Body of pancreas (tissue), 4 donors: ENCODE measurements at regions not wholly inside any gene's neighbourhood (a gene's known extent, or its start where the extent isn't known, plus 50 kb on each side); places are given as distances from the start of the nearest gene placed in this dataset.

Experiments
- POLR2A ChIP-seq, 3 donors: fragments of 450-650 bp; IDR thresholded peaks; one replicate each; pipeline ENCODE4 v1.6.1; 2016; ENCODE audit warnings: antibody characterized with exemption in 3 of 3, mild to moderate bottlenecking in 2 of 3
- TF ChIP-seq, protein P1 (sequence below), 7 experiments: fragments of 450-650 bp in 4 of 7; fragments of 200-600 bp in 3 of 7; sonication (generic) in 3 of 7; IDR thresholded peaks; one replicate each; pipeline ENCODE4 v1.5.1; 2016 to 2019; ENCODE audit warnings: antibody characterized with exemption in 7 of 7

GRCh38 chr11:104630352-104630751 is 267.9 kb downstream of the CASP12 start:
- no peak for TF ChIP-seq POLR2A (IDR thresholded peaks at IDR 0.05)
- TF ChIP-seq, protein P1, sequence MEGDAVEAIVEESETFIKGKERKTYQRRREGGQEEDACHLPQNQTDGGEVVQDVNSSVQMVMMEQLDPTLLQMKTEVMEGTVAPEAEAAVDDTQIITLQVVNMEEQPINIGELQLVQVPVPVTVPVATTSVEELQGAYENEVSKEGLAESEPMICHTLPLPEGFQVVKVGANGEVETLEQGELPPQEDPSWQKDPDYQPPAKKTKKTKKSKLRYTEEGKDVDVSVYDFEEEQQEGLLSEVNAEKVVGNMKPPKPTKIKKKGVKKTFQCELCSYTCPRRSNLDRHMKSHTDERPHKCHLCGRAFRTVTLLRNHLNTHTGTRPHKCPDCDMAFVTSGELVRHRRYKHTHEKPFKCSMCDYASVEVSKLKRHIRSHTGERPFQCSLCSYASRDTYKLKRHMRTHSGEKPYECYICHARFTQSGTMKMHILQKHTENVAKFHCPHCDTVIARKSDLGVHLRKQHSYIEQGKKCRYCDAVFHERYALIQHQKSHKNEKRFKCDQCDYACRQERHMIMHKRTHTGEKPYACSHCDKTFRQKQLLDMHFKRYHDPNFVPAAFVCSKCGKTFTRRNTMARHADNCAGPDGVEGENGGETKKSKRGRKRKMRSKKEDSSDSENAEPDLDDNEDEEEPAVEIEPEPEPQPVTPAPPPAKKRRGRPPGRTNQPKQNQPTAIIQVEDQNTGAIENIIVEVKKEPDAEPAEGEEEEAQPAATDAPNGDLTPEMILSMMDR (IDR thresholded peaks at IDR 0.05), result no peak
